ENCODE measurements at regions not wholly inside any gene's neighbourhood (a gene's known extent, or its start where the extent isn't known, plus 50 kb on each side); places are given as distances from the start of the nearest gene placed in this dataset.

- Histone ChIP-seq H3K27ac (no peak overlapping the region), H3K4me3 (no peak overlapping the region), H2AFZ (no peak overlapping the region), H3K4me2 (no peak overlapping the region), H3K4me1 (replicated peaks; ENCODE audit: insufficient read depth) (peaks cover 31% of the 10 kb centered on the region), H3F3A (ENCODE audit: insufficient read depth, low read depth) (peaks cover 21% of the 10 kb centered on the region), H3K79me2 (ENCODE audit: low read depth) (no peaks in the 10 kb centered on the region), H3K27me3 (ENCODE audit: insufficient read depth, low read depth) (no peaks in the 10 kb centered on the region), H4K20me1 (ENCODE audit: insufficient read depth) (no peaks in the 10 kb centered on the region), H3K36me3 (ENCODE audit: low read depth) (no peaks in the 10 kb centered on the region), H3K9me3 (ENCODE audit: insufficient read depth, low read depth) (no peaks in the 10 kb centered on the region; the same call in 1 of the 2 replicates), H3K9me2 (ENCODE audit: insufficient read depth) (no peaks in the 10 kb centered on the region)
- CTCF ChIA-PET, result no interaction called here
- DNase-seq, result no peak
- TF ChIP-seq EZH2 (IDR thresholded peaks at IDR 0.05; ENCODE audit: low read depth), result no peak
- TF ChIP-seq CTCF (conservative IDR thresholded peaks at IDR 0.05), result no peak
- BruUV-seq (replicated peaks), result no TSS peak
- intact Hi-C loops (cut with micrococcal nuclease; ENCODE audit: unreplicated experiment), result loop anchor here (10.0 kb wide), 1 partner anchor 162 kb away; no protein-coding TSS in a partner anchor
- POLR2A ChIA-PET (ENCODE audit: unreplicated experiment), result interaction anchor here (0.6 to 0.7 kb wide), 2 partner anchors 23 to 175 kb away, joined by 3 read pairs; no protein-coding TSS in a partner anchor
Observed at GRCh38 chr7:116422683-116423082, 76.9 kb upstream of the CAV2 start.

- POLR2A ChIA-PET (ENCODE audit: unreplicated experiment), result interaction anchor here (0.6 to 0.7 kb wide), 7 partner anchors 20 to 357 kb away, joined by 3 to 4 read pairs (median 3); no protein-coding TSS in a partner anchor
- TF ChIP-seq CTCF (conservative IDR thresholded peaks at IDR 0.05) (no peak), EZH2 (IDR thresholded peaks at IDR 0.05; ENCODE audit: low read depth) (no peak)
- Histone ChIP-seq H3K79me2 (ENCODE audit: low read depth) (no peaks in the 10 kb centered on the region), H4K20me1 (ENCODE audit: insufficient read depth) (no peaks in the 10 kb centered on the region), H3K27me3 (ENCODE audit: insufficient read depth, low read depth) (no peaks in the 10 kb centered on the region), H2AFZ (no peak overlapping the region), H3K4me1 (replicated peaks; ENCODE audit: insufficient read depth) (peaks cover 32% of the 10 kb centered on the region), H3F3A (ENCODE audit: insufficient read depth, low read depth) (peaks cover 21% of the 10 kb centered on the region), H3K27ac (no peak overlapping the region), H3K4me3 (no peak overlapping the region), H3K36me3 (ENCODE audit: low read depth) (no peaks in the 10 kb centered on the region), H3K9me3 (ENCODE audit: insufficient read depth, low read depth) (no peaks in the 10 kb centered on the region; the same call in 1 of the 2 replicates), H3K4me2 (no peak overlapping the region), H3K9me2 (ENCODE audit: insufficient read depth) (no peaks in the 10 kb centered on the region)
- DNase-seq, result no peak
- CTCF ChIA-PET, result no interaction called here
- intact Hi-C loops (cut with micrococcal nuclease; ENCODE audit: unreplicated experiment), result loop anchor here (10.0 kb wide), 1 partner anchor 161 kb away; no protein-coding TSS in a partner anchor
- no TSS peak for BruUV-seq (replicated peaks)
Observed at GRCh38 chr7:116423499-116423898, 76.0 kb upstream of the CAV2 start.

- ChIA-PET CTCF (no interaction called here), POLR2A (ENCODE audit: unreplicated experiment) (interaction anchor here (0.6 to 1.0 kb wide), 10 partner anchors 15 to 842 kb away, joined by 3 to 9 read pairs (median 6); no protein-coding TSS in a partner anchor)
- intact Hi-C loops (cut with micrococcal nuclease; ENCODE audit: unreplicated experiment), result loop anchor here (1.0 to 10.0 kb wide), 8 partner anchors 18 to 167 kb away; partner anchors contain the start of gene CAV2
- no peaks in the 10 kb centered on the region for H4K20me1 ChIP-seq (ENCODE audit: insufficient read depth)
- peak overlapping the region; percentile 59 for H3K27ac ChIP-seq
- H3K79me2 ChIP-seq (ENCODE audit: low read depth), result no peaks in the 10 kb centered on the region
- H3K4me2 ChIP-seq, result no peak overlapping the region
- H2AFZ ChIP-seq, result no peak overlapping the region
- no peaks in the 10 kb centered on the region for H3K36me3 ChIP-seq (ENCODE audit: low read depth)
- no peak for DNase-seq
- TF ChIP-seq CTCF (conservative IDR thresholded peaks at IDR 0.05) (no peak), EZH2 (IDR thresholded peaks at IDR 0.05; ENCODE audit: low read depth) (no peak)
- H3K4me3 ChIP-seq, result no peak overlapping the region
- peaks cover 32% of the 10 kb centered on the region for H3K4me1 ChIP-seq (replicated peaks; ENCODE audit: insufficient read depth)
- no peaks in the 10 kb centered on the region; the same call in 1 of the 2 replicates for H3K9me3 ChIP-seq (ENCODE audit: insufficient read depth, low read depth)
- H3F3A ChIP-seq (ENCODE audit: insufficient read depth, low read depth), result peaks cover 21% of the 10 kb centered on the region
- no peaks in the 10 kb centered on the region for H3K27me3 ChIP-seq (ENCODE audit: insufficient read depth, low read depth)
- H3K9me2 ChIP-seq (ENCODE audit: insufficient read depth), result no peaks in the 10 kb centered on the region
- TSS peak; percentile 31 for BruUV-seq (replicated peaks)
Observed at GRCh38 chr7:116425647-116426209, 73.8 kb upstream of the CAV2 start.

All from PC-9 (cell line).